ENCODE measurements at regions not wholly inside any gene's neighbourhood (a gene's known extent, or its start where the extent isn't known, plus 50 kb on each side); places are given as distances from the start of the nearest gene placed in this dataset.

DNA sequence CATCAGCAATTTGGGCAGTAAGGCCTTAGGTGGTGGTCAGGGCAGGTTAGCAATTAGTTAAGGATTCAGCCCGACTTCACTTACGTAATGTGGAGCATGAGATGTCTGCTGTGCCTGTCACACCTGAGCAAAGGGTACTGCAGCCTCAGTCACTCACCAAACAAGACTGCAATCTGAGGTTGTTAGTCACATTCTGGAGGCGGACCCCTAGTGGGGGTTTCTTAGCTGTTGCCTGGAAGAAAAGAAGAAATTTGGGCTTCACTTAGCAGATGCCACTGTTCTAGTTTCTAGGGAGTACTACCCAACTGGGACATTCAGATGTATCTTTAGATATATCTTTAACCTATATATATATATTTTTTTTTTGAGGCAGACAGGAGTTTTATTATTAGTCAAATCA lies 529.9 kb downstream of the SLC4A3 start:
- no peak for TF ChIP-seq JUND (IDR thresholded peaks at IDR 0.05; ENCODE audit: low read depth)
- DNase-seq (ENCODE audit: low read depth in 1 of 2, low spot score in 1 of 2): no peak
- in situ Hi-C loops (cut with HindIII; ENCODE audit: low pct_unique_long_range_greater_than_20kb, low sequenced_read_pairs): no loop called here

DNA sequence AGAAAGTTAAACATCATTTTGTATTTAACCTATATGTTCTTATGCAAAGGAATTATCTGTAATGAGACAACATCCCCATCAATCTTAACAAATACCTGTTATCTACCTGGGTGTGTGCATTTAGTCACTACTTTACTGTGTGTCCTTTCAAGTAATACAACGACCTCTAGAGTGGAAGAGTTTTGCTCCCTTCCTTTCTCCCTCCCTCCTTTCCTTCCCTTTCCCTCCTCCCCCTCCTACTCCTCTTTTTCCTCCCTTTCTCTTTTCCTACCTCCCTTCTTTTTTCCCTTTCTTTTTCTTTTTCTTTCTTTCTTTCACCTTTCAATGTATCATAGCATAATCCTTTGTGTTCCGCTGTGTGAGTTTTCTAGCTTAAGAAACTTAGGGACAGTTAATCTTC lies 532.3 kb downstream of the SLC4A3 start:
- in situ Hi-C loops (cut with HindIII; ENCODE audit: low pct_unique_long_range_greater_than_20kb, low sequenced_read_pairs): no loop called here
- DNase-seq (ENCODE audit: low read depth in 1 of 2, low spot score in 1 of 2): no peak
- no peak for TF ChIP-seq JUND (IDR thresholded peaks at IDR 0.05; ENCODE audit: low read depth)

DNA sequence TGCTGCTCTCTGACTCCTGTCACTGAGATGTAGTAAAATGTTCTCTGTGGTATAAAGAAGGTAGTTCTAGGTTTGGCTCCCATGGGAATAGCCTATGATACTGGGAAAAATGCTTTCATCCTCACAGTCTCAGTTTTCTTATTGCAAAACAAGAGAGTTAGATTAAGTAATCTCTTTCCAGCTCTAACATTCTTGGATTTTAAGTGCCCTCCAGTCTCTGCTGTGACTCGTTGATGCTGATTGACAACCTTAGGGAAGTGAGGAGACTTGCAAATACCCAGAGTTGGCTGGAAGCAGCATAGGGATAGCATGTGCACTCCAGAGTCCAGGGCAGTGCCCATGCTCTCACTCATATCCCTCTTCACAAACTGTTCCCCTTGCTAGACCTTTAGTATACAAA lies 534.9 kb downstream of the SLC4A3 start:
- DNase-seq (ENCODE audit: low read depth in 1 of 2, low spot score in 1 of 2): no peak
- in situ Hi-C loops (cut with HindIII; ENCODE audit: low pct_unique_long_range_greater_than_20kb, low sequenced_read_pairs): no loop called here
- no peak for TF ChIP-seq JUND (IDR thresholded peaks at IDR 0.05; ENCODE audit: low read depth)

DNA sequence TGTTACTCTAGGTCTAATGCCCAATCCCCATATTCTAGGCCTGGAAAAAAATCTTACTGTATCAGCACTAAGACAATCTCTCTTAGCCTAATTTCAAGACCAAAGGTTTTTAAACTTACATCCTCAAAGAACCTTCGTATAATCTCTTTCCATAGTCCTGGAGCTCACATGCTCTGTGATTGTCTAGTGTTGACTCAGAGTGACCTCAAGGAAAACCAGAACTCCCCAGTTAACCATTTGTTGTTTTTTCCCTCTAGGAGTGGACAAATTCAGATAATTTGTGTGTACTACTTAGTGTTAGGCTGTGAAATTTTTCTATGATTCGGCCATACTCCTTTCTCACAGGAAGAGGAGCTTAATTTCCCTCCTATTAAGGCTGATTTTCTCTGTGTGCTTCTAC lies 536.1 kb downstream of the SLC4A3 start:
- no peak for TF ChIP-seq JUND (IDR thresholded peaks at IDR 0.05; ENCODE audit: low read depth)
- DNase-seq (ENCODE audit: low read depth in 1 of 2, low spot score in 1 of 2): no peak
- in situ Hi-C loops (cut with HindIII; ENCODE audit: low pct_unique_long_range_greater_than_20kb, low sequenced_read_pairs): no loop called here

DNA sequence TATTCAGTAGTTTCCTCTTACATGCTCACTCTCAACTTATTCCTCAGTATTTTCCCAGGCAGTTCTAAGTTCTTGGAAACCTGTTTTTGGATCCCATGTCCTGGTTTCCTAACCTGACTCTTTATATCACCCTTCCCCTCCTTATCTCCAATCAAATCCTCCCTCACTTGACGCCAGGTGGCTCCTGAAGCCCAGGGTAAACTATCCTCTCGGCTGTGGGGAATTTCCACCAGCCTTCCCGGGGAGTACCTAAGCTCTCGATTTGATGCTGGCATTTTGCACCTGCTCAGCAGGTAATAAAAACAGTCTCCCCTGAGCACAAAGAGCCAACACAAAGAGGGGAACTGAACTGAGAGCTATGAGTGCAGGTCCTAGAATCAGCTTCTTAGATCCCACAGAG lies 538.0 kb downstream of the SLC4A3 start:
- TF ChIP-seq JUND (IDR thresholded peaks at IDR 0.05; ENCODE audit: low read depth): no peak
- in situ Hi-C loops (cut with HindIII; ENCODE audit: low pct_unique_long_range_greater_than_20kb, low sequenced_read_pairs): no loop called here
- peak in 1 of 2 experiments; percentile 58 for DNase-seq (ENCODE audit: low read depth in 1 of 2, low spot score in 1 of 2)

DNA sequence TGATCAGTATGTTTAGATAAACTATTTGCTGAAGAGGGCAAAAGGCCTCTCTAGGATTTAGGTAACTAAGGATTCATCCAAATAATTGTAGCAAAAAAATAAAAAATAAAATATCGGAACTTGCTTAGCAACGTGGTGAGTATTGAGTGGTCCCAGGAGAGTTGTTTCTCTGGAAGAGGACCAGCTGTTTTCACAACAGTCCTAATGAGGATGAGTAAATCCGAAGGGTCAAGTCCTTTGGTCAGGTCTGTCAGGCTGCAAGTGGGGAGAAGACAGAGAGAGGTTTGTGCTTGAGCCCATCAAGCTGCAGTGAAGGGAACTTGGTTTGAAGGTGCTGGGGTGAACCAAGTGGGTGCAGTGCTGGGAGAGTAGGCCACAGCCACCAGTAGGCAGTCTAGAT lies 539.2 kb downstream of the SLC4A3 start:
- in situ Hi-C loops (cut with HindIII; ENCODE audit: low pct_unique_long_range_greater_than_20kb, low sequenced_read_pairs): no loop called here
- no peak for TF ChIP-seq JUND (IDR thresholded peaks at IDR 0.05; ENCODE audit: low read depth)

DNA sequence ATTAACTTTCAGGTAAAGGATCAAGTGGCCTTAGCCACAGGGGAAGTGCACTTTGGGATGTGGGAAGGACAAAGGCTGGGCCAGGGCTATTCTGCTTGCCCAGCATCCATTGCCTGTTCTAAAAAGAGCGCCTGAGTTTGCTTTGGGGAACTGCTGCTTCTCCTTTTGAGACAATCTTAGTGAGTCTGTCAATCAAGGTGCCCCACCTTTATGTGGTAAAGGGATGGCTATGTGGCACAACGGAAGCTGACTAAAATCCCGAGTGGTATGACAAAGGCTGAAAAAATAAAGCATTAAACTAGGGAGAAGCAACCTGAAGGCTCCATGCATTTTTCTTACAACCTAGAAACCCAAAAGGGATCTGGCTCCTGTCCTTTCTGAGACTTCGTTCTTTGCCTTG lies 540.5 kb downstream of the SLC4A3 start:
- TF ChIP-seq JUND (IDR thresholded peaks at IDR 0.05; ENCODE audit: low read depth): no peak
- DNase-seq (ENCODE audit: low read depth in 1 of 2, low spot score in 1 of 2): no peak
- in situ Hi-C loops (cut with HindIII; ENCODE audit: low pct_unique_long_range_greater_than_20kb, low sequenced_read_pairs): no loop called here

More for the DNA sequence above, 539.2 kb downstream of the SLC4A3 start:
- DNase-seq (ENCODE audit: low read depth in 1 of 2, low spot score in 1 of 2): no peak

DNA sequence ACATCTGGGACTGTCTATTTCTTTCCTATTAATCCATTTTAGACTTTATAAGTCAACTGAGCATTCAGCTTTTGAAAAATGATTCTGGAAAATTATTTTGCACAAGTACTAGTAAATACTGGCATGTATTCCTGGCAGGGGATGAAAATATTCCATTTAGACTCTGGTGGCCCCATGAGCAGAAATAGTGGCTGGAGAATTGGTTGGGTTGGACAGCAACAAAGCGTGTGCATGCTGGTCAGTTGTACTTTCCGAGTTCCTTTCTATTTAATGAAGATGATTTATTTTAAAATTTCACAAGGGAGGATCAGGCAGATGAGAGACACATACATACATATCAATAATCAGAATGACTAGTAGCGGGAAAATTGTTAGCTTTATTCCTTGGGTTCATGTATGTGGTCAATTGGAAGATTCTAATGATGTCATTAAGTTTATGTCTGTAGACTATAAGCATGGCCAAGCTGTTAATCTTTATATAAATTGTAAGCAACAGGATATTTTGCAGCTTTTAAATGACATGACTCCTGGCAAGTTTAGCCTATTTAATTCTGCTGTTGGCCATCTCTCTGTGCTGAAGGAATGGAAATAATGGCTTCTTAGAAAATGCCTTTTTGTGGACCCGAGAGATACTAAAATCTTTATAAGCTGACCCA lies 541.6 kb downstream of the SLC4A3 start:
- TF ChIP-seq JUND (IDR thresholded peaks at IDR 0.05; ENCODE audit: low read depth): no peak
- in situ Hi-C loops (cut with HindIII; ENCODE audit: low pct_unique_long_range_greater_than_20kb, low sequenced_read_pairs): no loop called here
- no peak for DNase-seq (ENCODE audit: low read depth in 1 of 2, low spot score in 1 of 2)

DNA sequence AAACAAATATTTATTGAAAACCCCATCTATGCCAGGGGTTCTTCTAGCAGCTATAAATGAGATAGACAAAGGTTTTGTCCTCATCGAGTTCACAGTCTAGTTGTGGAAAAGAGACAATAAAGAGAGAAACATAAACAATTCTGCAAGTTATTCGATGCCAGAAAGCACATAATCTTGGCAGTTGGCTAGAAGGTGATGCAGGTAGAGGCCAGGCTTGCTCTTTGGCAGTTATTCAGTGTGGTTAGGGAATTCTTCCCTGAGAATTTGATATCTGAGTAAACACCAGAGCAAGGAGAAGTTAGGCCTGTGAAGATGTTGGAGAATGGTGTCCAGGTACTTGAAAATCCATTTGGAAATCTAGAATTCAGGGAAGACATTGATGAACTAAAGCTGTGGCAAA lies 547.4 kb downstream of the SLC4A3 start:
- no peak for TF ChIP-seq JUND (IDR thresholded peaks at IDR 0.05; ENCODE audit: low read depth)
- DNase-seq (ENCODE audit: low read depth in 1 of 2, low spot score in 1 of 2): no peak
- in situ Hi-C loops (cut with HindIII; ENCODE audit: low pct_unique_long_range_greater_than_20kb, low sequenced_read_pairs): no loop called here

DNA sequence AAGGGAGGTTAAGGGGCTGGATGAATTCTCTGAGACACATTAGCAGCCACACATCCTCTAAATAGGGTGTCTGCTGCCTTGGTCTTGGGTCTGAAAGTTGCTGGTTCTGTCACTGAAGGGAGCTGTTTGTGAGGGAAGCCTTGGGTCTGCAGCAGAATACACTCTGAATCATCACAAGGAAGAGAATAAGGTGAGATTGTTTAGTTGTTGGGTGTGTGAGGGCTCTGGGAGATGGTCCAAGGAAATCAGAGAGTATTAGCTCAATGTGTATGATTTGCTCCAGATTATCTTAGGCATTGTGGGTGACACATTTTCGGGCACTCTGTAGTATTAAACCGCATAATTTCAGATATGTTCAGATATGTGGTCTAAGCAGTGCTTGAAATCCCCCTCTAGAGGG lies 548.5 kb downstream of the SLC4A3 start:
- in situ Hi-C loops (cut with HindIII; ENCODE audit: low pct_unique_long_range_greater_than_20kb, low sequenced_read_pairs): no loop called here
- no peak for TF ChIP-seq JUND (IDR thresholded peaks at IDR 0.05; ENCODE audit: low read depth)
- DNase-seq (ENCODE audit: low read depth in 1 of 2, low spot score in 1 of 2): no peak

DNA sequence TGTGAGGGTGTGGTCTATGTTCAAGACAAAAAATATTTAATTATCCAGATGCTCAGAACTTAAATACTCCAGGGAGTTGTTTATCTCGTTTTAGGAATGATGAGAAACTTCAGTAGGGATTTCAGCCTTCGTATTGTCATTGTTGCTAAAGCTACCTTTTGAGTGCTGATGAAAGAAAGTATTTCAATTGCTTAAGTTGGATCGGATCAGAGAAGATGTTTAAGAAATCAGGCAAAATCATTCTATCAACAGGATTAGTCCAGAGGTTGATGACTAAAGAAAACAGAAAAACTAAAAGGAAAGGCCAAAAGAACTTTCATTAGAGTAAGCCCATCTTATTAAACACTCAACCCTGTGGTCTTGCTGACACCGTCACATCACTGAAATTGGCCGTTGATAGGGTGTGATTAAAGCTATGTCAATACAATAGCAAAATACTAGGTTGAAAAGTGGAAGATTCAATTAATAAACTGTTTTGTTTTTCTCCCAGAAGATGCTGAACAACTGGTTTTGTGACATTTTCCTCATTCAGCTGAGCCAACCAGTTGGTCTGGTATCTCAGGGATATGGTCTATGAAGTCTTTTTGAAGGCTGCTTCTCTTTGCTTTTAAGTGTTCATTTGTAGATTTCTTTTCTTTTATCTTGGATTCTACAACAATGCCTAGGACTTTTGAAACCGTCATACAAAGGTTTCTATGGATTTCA lies 551.7 kb downstream of the SLC4A3 start:
- peak; percentile 7 to 82 for DNase-seq (ENCODE audit: low read depth in 1 of 2, low spot score in 1 of 2)
- in situ Hi-C loops (cut with HindIII; ENCODE audit: low pct_unique_long_range_greater_than_20kb, low sequenced_read_pairs): no loop called here
- TF ChIP-seq JUND (IDR thresholded peaks at IDR 0.05; ENCODE audit: low read depth): no peak

DNA sequence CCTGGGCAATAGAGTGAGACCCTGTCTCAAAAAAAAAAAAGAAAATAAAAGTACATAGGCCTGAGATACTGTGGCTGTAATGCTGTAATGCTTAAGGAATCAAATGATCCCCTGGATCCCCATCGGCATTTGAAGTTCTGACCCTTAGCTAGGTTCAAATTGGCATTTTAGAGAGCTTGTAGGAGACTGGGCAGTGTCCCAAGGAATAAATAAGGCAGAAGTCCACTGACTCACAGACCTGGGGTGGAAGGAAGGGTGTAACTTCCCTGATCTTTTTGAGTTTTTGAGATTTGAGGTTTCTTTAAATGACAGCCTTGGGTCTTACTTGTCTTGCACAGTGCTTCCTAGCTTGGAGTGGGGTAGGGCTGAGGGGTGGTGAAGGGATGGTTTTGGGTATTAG lies 553.7 kb downstream of the SLC4A3 start:
- no peak for DNase-seq (ENCODE audit: low read depth in 1 of 2, low spot score in 1 of 2)
- in situ Hi-C loops (cut with HindIII; ENCODE audit: low pct_unique_long_range_greater_than_20kb, low sequenced_read_pairs): no loop called here
- no peak for TF ChIP-seq JUND (IDR thresholded peaks at IDR 0.05; ENCODE audit: low read depth)

DNA sequence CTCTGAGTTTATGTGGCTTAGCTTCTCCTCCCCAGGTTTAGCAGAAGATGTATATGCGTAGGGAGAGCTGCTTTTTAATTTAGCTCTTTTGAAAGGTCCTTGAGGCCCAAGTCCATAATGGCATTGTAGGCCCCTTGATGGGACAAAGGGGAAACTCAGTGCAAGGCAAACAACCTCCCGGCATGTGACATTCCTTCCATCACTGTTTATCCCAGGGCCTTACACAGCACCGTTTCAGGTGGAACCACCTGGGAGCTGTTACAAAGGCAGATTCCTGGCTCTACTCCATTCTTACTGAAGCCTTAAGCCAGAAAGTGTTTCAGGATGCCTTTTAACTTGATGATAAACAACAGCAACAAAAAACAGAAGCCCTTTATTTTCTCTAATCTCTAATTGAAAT lies 555.4 kb downstream of the SLC4A3 start:
- in situ Hi-C loops (cut with HindIII; ENCODE audit: low pct_unique_long_range_greater_than_20kb, low sequenced_read_pairs): no loop called here
- no peak for TF ChIP-seq JUND (IDR thresholded peaks at IDR 0.05; ENCODE audit: low read depth)
- no peak for DNase-seq (ENCODE audit: low read depth in 1 of 2, low spot score in 1 of 2)

Measured in T47D (cell line).